Activated CD8-positive, alpha-beta T cell treated with anti-CD3 and anti-CD28 coated beads for 36 hours (primary cell): ENCODE measurements at regions not wholly inside any gene's neighbourhood (a gene's known extent, or its start where the extent isn't known, plus 50 kb on each side); places are given as distances from the start of the nearest gene placed in this dataset.

Experiments
- ATAC-seq: fragments of 200-7000 bp; cut with Tn5 transposase; one replicate; pipeline ENCODE4 v1.10.0; 2021; ENCODE audit warnings: mild to moderate bottlenecking, moderate library complexity
- CTCF ChIA-PET: fragments of 350-600 bp; sonication (Branson Sonifier 250); formaldehyde crosslinking; loops from one replicate; lab custom pipeline; 2021; ENCODE audit warnings: antibody characterized with exemption; lab: Charles Lee
- POLR2A ChIA-PET: fragments of 350-600 bp; sonication (Branson Sonifier 250); formaldehyde crosslinking; loops from one replicate; lab custom pipeline; 2021; ENCODE audit warnings: antibody characterized with exemption; lab: Charles Lee
- DNase-seq: peaks from one replicate; pipeline ENCODE4 v3.0.0-alpha.2; 2020
- H3K27ac Mint-ChIP-seq: one replicate; pipeline ENCODE4 v1.8.0; 2021; ENCODE audit warnings: mild to moderate bottlenecking, mixed read lengths
- H3K27me3 Mint-ChIP-seq: one replicate; pipeline ENCODE4 v1.8.0; 2021; ENCODE audit warnings: mixed read lengths
- H3K36me3 Mint-ChIP-seq: one replicate; pipeline ENCODE4 v1.8.0; 2021; ENCODE audit warnings: low read depth, mixed read lengths
- H3K4me1 Mint-ChIP-seq: one replicate; pipeline ENCODE4 v1.8.0; 2021; ENCODE audit warnings: low read depth, mixed read lengths
- H3K4me3 Mint-ChIP-seq: one replicate; pipeline ENCODE4 v1.8.0; 2021; ENCODE audit warnings: mild to moderate bottlenecking, moderate library complexity, mixed read lengths
- H3K9me3 Mint-ChIP-seq: one replicate; pipeline ENCODE4 v1.8.0; 2021; ENCODE audit warnings: mixed read lengths
- intact Hi-C: fragments of 100-400 bp; cut with micrococcal nuclease; formaldehyde crosslinking; loops from one replicate; pipeline ENCODE4 v1.10.0; 2022
- TF ChIP-seq, protein P1 (sequence below): fragments of 200-600 bp; IDR thresholded peaks from one replicate; pipeline ENCODE4 v1.8.0; 2022; ENCODE audit warnings: antibody characterized with exemption, mild to moderate bottlenecking

DNA sequence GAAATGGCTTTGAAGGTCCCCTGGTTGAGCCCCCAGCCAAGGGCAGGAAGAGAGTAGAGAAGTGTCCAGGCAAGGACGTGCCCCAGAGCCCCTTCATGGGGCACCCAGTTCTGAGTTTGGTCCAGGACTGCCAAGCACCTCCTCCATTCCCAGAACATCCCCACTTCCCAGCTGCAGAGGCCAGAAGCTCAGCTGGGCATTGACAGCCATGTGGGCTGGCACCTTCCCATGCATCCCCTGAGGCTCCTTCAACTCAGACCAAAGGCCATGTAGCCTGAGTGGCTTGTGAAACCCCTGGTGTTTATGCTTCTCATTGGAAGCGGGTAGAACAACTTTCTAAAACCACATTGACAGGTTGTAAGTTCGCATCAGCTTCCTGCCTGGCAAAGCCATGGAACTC lies 789.6 kb downstream of the TBC1D22A start:
- H3K4me3 Mint-ChIP-seq: no peak overlapping the region
- H3K27ac Mint-ChIP-seq: no peak overlapping the region
- intact Hi-C loops: no loop called here
- ATAC-seq (no peak), DNase-seq (no peak)
- no peaks in the 10 kb centered on the region for H3K4me1 Mint-ChIP-seq
- ChIA-PET CTCF (no interaction called here), POLR2A (no interaction called here)
- TF ChIP-seq, protein P1, sequence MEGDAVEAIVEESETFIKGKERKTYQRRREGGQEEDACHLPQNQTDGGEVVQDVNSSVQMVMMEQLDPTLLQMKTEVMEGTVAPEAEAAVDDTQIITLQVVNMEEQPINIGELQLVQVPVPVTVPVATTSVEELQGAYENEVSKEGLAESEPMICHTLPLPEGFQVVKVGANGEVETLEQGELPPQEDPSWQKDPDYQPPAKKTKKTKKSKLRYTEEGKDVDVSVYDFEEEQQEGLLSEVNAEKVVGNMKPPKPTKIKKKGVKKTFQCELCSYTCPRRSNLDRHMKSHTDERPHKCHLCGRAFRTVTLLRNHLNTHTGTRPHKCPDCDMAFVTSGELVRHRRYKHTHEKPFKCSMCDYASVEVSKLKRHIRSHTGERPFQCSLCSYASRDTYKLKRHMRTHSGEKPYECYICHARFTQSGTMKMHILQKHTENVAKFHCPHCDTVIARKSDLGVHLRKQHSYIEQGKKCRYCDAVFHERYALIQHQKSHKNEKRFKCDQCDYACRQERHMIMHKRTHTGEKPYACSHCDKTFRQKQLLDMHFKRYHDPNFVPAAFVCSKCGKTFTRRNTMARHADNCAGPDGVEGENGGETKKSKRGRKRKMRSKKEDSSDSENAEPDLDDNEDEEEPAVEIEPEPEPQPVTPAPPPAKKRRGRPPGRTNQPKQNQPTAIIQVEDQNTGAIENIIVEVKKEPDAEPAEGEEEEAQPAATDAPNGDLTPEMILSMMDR: no peak
- H3K9me3 Mint-ChIP-seq: no peaks in the 10 kb centered on the region
- H3K27me3 Mint-ChIP-seq: peaks cover 2% of the 10 kb centered on the region
- no peaks in the 10 kb centered on the region for H3K36me3 Mint-ChIP-seq

DNA sequence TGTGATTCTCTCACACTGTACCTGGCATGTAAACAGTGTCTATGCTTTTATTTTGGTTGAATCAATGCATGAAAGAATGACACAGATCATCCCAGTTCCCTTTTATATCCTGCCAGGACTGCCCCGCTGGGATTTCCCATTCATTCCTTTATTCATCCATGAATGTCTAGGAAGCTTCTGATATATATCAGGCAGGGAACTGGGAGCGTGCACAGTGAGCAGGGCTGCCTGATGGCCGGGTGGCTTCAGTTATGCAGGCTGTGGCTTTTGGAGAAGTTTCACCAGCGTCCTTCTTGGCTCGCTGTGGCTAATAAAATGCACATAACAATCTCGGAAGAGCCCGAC lies 789.0 kb downstream of the TBC1D22A start:
- Mint-ChIP-seq H3K4me1 (no peaks in the 10 kb centered on the region), H3K27ac (no peak overlapping the region), H3K9me3 (no peaks in the 10 kb centered on the region), H3K4me3 (no peak overlapping the region), H3K27me3 (peaks cover 2% of the 10 kb centered on the region), H3K36me3 (no peaks in the 10 kb centered on the region)
- intact Hi-C loops: no loop called here
- TF ChIP-seq, protein P1: no peak
- DNase-seq: no peak
- CTCF ChIA-PET: no interaction called here
- POLR2A ChIA-PET: no interaction called here
- ATAC-seq: no peak

DNA sequence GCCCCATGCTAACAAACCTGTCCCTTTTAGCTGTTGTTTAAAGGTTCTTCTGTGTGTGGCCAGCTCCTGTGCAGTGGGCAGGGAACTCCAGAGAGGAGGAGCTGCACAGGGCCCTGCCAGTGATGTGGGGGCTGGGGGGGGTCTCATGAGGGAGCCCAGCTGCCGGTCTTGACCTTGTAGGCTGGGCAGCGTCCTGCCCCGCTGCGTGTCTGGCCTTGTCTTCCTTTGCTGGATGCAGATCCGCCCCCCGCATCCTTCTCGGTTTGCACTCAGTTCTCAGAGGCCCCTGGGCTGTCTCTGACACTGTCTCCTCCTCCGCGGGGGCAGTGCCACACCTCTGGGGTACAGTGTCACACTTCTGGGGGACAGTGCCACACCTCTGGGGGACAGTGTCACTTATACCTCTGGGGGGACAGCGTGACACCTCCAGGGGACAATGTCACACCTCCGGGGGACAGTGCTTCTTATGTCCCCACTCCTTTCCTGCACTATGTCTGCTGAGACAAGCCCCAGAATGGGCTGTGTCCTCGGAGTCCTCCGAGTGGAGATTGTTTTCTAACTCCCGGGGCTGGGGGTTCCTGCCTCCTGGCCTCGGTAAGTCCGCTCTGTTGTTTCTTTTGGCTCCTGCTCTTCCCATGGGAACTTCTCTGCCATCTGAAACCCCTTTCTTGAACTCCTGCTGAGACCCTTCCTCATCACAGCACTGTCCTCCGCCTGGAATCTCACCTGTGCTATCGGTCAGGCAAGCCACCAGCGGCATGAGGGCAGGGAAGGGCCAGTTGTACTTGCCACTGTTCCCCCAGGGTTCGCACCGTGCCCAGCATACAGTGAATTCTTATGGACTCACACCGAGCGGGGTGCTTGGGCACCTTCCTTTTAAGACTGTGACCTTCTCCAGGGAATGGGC lies 788.3 kb downstream of the TBC1D22A start:
- intact Hi-C loops: no loop called here
- CTCF ChIA-PET: no interaction called here
- peaks cover 2% of the 10 kb centered on the region for H3K27me3 Mint-ChIP-seq
- no peaks in the 10 kb centered on the region for H3K36me3 Mint-ChIP-seq
- H3K4me1 Mint-ChIP-seq: no peaks in the 10 kb centered on the region
- ATAC-seq (no peak), DNase-seq (no peak)
- H3K4me3 Mint-ChIP-seq: no peak overlapping the region
- H3K27ac Mint-ChIP-seq: no peak overlapping the region
- H3K9me3 Mint-ChIP-seq: no peaks in the 10 kb centered on the region
- POLR2A ChIA-PET: no interaction called here
- TF ChIP-seq, protein P1: no peak

DNA sequence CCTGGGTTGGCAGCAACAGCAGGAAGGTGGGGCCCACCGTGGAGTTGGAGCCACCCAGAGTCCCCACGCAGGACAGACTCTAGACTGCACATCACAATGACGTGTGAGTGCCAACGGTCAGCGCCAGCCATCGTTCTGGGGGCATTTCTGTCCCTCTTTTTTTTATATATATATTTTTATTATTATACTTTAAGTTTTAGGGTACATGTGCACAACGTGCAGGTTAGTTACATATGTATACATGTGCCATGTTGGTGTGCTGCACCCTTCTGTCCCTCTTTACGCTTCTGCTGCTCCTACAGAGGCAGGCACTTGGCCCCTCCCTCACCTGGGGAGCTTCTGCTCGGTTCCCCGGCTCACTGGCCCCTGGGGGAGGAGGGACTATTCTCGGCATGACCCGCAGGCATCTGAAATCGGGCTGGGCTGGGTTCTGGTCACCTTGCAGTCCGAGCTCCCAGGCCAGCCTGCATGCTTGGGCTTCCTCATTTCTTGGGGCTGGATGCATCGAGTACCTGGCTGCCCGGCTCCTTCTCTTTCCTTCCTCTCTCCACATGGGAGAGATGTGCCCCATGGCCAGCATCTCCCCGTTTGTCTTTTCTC lies 787.4 kb downstream of the TBC1D22A start:
- Mint-ChIP-seq H3K27ac (no peak overlapping the region), H3K36me3 (no peaks in the 10 kb centered on the region), H3K4me3 (no peak overlapping the region), H3K4me1 (no peaks in the 10 kb centered on the region), H3K27me3 (peaks cover 2% of the 10 kb centered on the region), H3K9me3 (no peaks in the 10 kb centered on the region)
- DNase-seq: no peak
- ATAC-seq: no peak
- intact Hi-C loops: no loop called here
- ChIA-PET POLR2A (no interaction called here), CTCF (no interaction called here)
- TF ChIP-seq, protein P1: no peak
